ENCODE measurements at regions not wholly inside any gene's neighbourhood (a gene's known extent, or its start where the extent isn't known, plus 50 kb on each side); places are given as distances from the start of the nearest gene placed in this dataset.

- H3K4me3 ChIP-seq, result no peak overlapping the region
- no peak for DNase-seq (ENCODE audit: low read depth, low spot score)
- no peak overlapping the region for H3K9ac ChIP-seq (ENCODE audit: insufficient read length)
- TF ChIP-seq POLR2AphosphoS5 (IDR thresholded peaks at IDR 0.05; ENCODE audit: borderline replicate concordance, low read depth, low read length) (no peak), FOXP2 (optimal IDR thresholded peaks at IDR 0.05; ENCODE audit: control extremely low read depth, extremely low read length, insufficient read depth) (no peak), EZH2 (IDR thresholded peaks at IDR 0.05) (no peak)
- H3K9me3 ChIP-seq (ENCODE audit: low read depth, low read length), result no peaks in the 10 kb centered on the region
- no peaks in the 10 kb centered on the region for H3K36me3 ChIP-seq (ENCODE audit: insufficient read depth, low read length)
- H3K27ac ChIP-seq, result no peak overlapping the region
Measured at GRCh38 chr3:110491413-110491812, 580.2 kb upstream of the NECTIN3 start.

DNA sequence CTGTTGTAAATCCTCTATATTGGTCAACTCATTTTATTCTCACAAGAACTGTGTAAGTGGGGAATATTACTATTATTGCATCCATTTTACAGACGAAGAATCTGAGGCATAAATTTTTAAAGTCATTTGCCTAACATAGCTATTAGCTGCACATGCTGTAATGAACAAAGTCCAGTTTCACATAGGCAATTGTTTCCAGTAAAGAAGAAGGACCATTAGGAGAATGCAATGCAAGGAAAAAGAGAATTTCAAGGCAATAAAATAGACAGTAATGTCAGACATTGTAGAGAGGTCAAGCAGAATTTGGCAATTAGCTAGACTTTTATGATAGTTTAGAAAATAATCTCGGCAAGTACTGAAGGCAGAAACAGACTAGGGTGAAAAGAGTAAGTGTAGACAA, 578.7 kb upstream of the NECTIN3 start:
- no peak for TF ChIP-seq EZH2 (IDR thresholded peaks at IDR 0.05)
- TF ChIP-seq POLR2AphosphoS5 (IDR thresholded peaks at IDR 0.05; ENCODE audit: borderline replicate concordance, low read depth, low read length), result no peak
- TF ChIP-seq FOXP2 (optimal IDR thresholded peaks at IDR 0.05; ENCODE audit: control extremely low read depth, extremely low read length, insufficient read depth), result no peak
- Histone ChIP-seq H3K9me3 (ENCODE audit: low read depth, low read length) (no peaks in the 10 kb centered on the region), H3K9ac (ENCODE audit: insufficient read length) (no peak overlapping the region), H3K36me3 (ENCODE audit: insufficient read depth, low read length) (no peaks in the 10 kb centered on the region), H3K27ac (no peak overlapping the region), H3K4me3 (no peak overlapping the region)
- DNase-seq (ENCODE audit: low read depth, low spot score), result no peak

DNA sequence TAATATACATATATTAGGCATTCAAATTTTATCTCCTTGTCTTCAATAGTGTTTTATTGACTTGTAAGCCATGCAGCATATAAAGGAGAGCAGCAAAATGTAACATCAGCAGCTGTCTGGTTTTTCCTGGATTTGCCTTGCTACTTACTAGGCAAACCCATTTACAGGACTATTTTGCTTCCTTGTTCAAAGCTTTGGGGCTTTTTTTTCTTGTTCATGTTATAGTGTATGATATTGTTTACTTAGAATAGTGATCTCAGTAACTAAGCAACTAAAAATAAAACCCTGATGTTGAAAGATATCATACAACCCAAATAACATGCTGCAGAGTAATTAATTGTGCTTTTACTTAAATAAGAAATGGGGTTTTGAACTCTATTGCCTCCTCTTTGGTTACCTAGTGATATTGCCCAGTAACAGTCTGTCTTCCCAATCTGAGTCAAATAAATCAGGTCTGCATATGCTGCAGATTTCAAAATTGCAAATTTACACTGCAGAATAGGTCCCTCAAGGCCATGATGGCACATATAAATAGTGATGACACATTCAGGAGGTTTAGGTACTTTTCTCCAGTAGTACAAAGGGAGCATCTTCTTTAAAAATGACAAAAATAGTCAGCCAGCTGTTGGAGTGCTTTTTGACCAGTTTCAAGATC, 578.1 kb upstream of the NECTIN3 start:
- no peaks in the 10 kb centered on the region for H3K36me3 ChIP-seq (ENCODE audit: insufficient read depth, low read length)
- no peak overlapping the region for H3K9ac ChIP-seq (ENCODE audit: insufficient read length)
- no peak overlapping the region for H3K4me3 ChIP-seq
- DNase-seq (ENCODE audit: low read depth, low spot score), result no peak
- H3K9me3 ChIP-seq (ENCODE audit: low read depth, low read length), result no peaks in the 10 kb centered on the region
- TF ChIP-seq EZH2 (IDR thresholded peaks at IDR 0.05), result no peak
- TF ChIP-seq POLR2AphosphoS5 (IDR thresholded peaks at IDR 0.05; ENCODE audit: borderline replicate concordance, low read depth, low read length), result no peak
- TF ChIP-seq FOXP2 (optimal IDR thresholded peaks at IDR 0.05; ENCODE audit: control extremely low read depth, extremely low read length, insufficient read depth), result no peak
- H3K27ac ChIP-seq, result no peak overlapping the region

DNA sequence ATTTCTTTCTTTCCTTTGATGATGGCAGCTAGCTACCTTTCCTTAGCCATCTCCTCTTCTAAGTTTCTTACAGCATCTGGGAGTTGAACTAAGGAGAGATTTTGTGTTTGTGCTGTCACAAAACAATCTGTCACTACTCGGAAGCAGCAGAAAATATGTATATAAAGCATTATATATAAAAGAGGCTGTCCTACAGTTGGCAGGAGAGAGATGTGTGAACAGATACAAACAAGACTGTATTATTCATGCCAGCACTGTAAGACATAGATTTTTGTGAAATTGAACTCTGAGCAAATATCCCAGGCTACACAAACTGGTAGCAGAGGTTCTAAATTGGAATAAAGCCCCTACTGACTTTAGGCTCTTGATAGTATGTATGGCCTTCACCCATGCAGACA, 577.5 kb upstream of the NECTIN3 start:
- Histone ChIP-seq H3K9me3 (ENCODE audit: low read depth, low read length) (no peaks in the 10 kb centered on the region), H3K27ac (no peak overlapping the region), H3K9ac (ENCODE audit: insufficient read length) (no peak overlapping the region), H3K4me3 (no peak overlapping the region), H3K36me3 (ENCODE audit: insufficient read depth, low read length) (no peaks in the 10 kb centered on the region)
- DNase-seq (ENCODE audit: low read depth, low spot score), result no peak
- TF ChIP-seq EZH2 (IDR thresholded peaks at IDR 0.05) (no peak), FOXP2 (optimal IDR thresholded peaks at IDR 0.05; ENCODE audit: control extremely low read depth, extremely low read length, insufficient read depth) (no peak)

DNA sequence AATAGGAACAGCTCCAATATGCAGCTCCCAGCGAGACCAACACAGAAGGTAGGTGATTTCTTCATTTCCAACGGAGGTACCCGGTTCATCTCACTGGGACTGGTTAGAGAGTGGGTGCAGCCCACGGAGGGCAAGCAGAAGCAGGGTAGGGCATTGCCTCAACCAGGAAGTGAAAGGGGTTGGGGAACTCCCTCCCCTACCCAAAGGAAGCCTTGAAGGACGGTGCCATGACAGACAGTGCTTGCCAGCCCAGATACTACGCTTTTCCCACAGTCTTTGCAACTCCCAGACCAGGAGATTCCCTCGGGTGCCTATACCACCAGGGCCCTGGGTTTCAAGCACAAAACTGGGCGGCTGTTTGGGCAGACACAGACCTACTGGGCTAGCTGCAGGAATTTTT, 576.9 kb upstream of the NECTIN3 start:
- no peak overlapping the region for H3K9ac ChIP-seq (ENCODE audit: insufficient read length)
- no peak overlapping the region for H3K4me3 ChIP-seq
- TF ChIP-seq POLR2AphosphoS5 (IDR thresholded peaks at IDR 0.05; ENCODE audit: borderline replicate concordance, low read depth, low read length), result no peak
- no peak for TF ChIP-seq FOXP2 (optimal IDR thresholded peaks at IDR 0.05; ENCODE audit: control extremely low read depth, extremely low read length, insufficient read depth)
- TF ChIP-seq EZH2 (IDR thresholded peaks at IDR 0.05), result no peak
- H3K36me3 ChIP-seq (ENCODE audit: insufficient read depth, low read length), result no peaks in the 10 kb centered on the region
- H3K9me3 ChIP-seq (ENCODE audit: low read depth, low read length), result no peaks in the 10 kb centered on the region
- DNase-seq (ENCODE audit: low read depth, low spot score), result no peak
- no peak overlapping the region for H3K27ac ChIP-seq

DNA sequence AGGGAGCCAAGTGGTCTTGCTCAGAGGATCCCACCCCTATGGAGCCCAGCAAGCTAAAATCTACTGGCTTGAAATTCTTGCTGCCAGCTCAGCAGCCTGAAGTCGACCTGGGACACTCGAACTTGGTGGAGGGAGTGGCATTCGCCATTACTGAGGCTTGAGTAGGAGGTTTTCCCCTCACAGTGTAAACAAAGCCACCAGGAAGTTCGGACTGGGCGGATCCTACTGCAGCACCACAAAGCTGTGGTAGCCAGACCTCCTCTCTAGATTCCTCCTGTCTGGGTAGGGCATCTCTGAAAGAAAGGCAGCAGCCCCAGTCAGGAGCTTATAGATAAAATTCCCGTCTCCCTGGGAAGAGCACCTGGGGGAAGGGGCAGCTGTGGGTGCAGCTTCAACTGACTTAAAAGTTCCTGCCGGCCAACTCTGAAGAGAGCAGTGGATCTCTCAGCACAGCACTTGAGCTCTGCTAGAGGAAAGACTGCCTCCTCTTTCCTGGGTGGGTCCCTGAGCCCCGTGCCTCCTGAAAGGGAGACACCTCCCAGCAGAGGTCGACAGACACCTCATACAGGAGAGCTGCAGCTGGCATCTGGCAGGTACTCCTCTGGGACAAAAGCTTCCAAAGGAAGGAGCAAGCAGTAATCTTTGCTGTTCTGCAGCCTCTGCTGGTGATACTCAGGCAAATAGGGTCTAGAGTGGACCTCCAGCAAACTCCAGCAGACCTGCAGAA, 576.3 kb upstream of the NECTIN3 start:
- TF ChIP-seq EZH2 (IDR thresholded peaks at IDR 0.05) (no peak), FOXP2 (optimal IDR thresholded peaks at IDR 0.05; ENCODE audit: control extremely low read depth, extremely low read length, insufficient read depth) (no peak), POLR2AphosphoS5 (IDR thresholded peaks at IDR 0.05; ENCODE audit: borderline replicate concordance, low read depth, low read length) (no peak)
- no peak overlapping the region for H3K9ac ChIP-seq (ENCODE audit: insufficient read length)
- no peaks in the 10 kb centered on the region for H3K9me3 ChIP-seq (ENCODE audit: low read depth, low read length)
- H3K27ac ChIP-seq, result no peak overlapping the region
- no peak overlapping the region for H3K4me3 ChIP-seq
- no peaks in the 10 kb centered on the region for H3K36me3 ChIP-seq (ENCODE audit: insufficient read depth, low read length)
- no peak for DNase-seq (ENCODE audit: low read depth, low spot score)

- no peak for DNase-seq (ENCODE audit: low read depth, low spot score)
- H3K9me3 ChIP-seq (ENCODE audit: low read depth, low read length), result no peaks in the 10 kb centered on the region
Measured at GRCh38 chr3:110504401-110504800, 567.2 kb upstream of the NECTIN3 start.

GRCh38 chr3:110504901-110505300, 566.7 kb upstream of the NECTIN3 start:
- Histone ChIP-seq H3K4me3 (no peak overlapping the region), H3K9me3 (ENCODE audit: low read depth, low read length) (no peaks in the 10 kb centered on the region), H3K9ac (ENCODE audit: insufficient read length) (no peak overlapping the region), H3K27ac (no peak overlapping the region), H3K36me3 (ENCODE audit: insufficient read depth, low read length) (no peaks in the 10 kb centered on the region)
- DNase-seq (ENCODE audit: low read depth, low spot score), result no peak
- no peak for TF ChIP-seq EZH2 (IDR thresholded peaks at IDR 0.05)
- no peak for TF ChIP-seq FOXP2 (optimal IDR thresholded peaks at IDR 0.05; ENCODE audit: control extremely low read depth, extremely low read length, insufficient read depth)
- no peak for TF ChIP-seq POLR2AphosphoS5 (IDR thresholded peaks at IDR 0.05; ENCODE audit: borderline replicate concordance, low read depth, low read length)

More at GRCh38 chr3:110504401-110504800, 567.2 kb upstream of the NECTIN3 start:
- Histone ChIP-seq H3K36me3 (ENCODE audit: insufficient read depth, low read length) (no peaks in the 10 kb centered on the region), H3K27ac (no peak overlapping the region), H3K4me3 (no peak overlapping the region), H3K9ac (ENCODE audit: insufficient read length) (no peak overlapping the region)
- TF ChIP-seq EZH2 (IDR thresholded peaks at IDR 0.05), result no peak
- TF ChIP-seq FOXP2 (optimal IDR thresholded peaks at IDR 0.05; ENCODE audit: control extremely low read depth, extremely low read length, insufficient read depth), result no peak
- no peak for TF ChIP-seq POLR2AphosphoS5 (IDR thresholded peaks at IDR 0.05; ENCODE audit: borderline replicate concordance, low read depth, low read length)

All from SK-N-MC (cell line).